ENCODE measurements at regions not wholly inside any gene's neighbourhood (a gene's known extent, or its start where the extent isn't known, plus 50 kb on each side); places are given as distances from the start of the nearest gene placed in this dataset.

- DNase-seq (ENCODE audit: low read depth), result no peak
- H3K4me3 ChIP-seq (ENCODE audit: low read depth, low read length), result no peak overlapping the region
- no peak for TF ChIP-seq MYC (IDR thresholded peaks at IDR 0.05; ENCODE audit: low read depth, low read length)
- no peak for TF ChIP-seq POLR2A (IDR thresholded peaks at IDR 0.05; ENCODE audit: extremely low read depth, insufficient read length)
- TF ChIP-seq CTCF (IDR thresholded peaks at IDR 0.05; ENCODE audit: low read depth, low read length), result no peak
- no peak for TF ChIP-seq MAX (IDR thresholded peaks at IDR 0.05; ENCODE audit: low read depth, low read length)
These were observed 98.0 kb downstream of the OXSM start for GRCh38 chr3:25887907-25888306.

GRCh38 chr3:25888892-25889524 lies 99.1 kb downstream of the OXSM start:
- TF ChIP-seq MAX (IDR thresholded peaks at IDR 0.05; ENCODE audit: low read depth, low read length), result no peak
- TF ChIP-seq CTCF (IDR thresholded peaks at IDR 0.05; ENCODE audit: low read depth, low read length), result no peak
- TF ChIP-seq POLR2A (IDR thresholded peaks at IDR 0.05; ENCODE audit: extremely low read depth, insufficient read length), result no peak
- TF ChIP-seq MYC (IDR thresholded peaks at IDR 0.05; ENCODE audit: low read depth, low read length), result no peak
- DNase-seq (ENCODE audit: low read depth), result no peak
- H3K4me3 ChIP-seq (ENCODE audit: low read depth, low read length), result no peak overlapping the region

- TF ChIP-seq MYC (IDR thresholded peaks at IDR 0.05; ENCODE audit: low read depth, low read length) (no peak), POLR2A (IDR thresholded peaks at IDR 0.05; ENCODE audit: extremely low read depth, insufficient read length) (no peak)
- no peak overlapping the region for H3K4me3 ChIP-seq (ENCODE audit: low read depth, low read length)
- no peak for DNase-seq (ENCODE audit: low read depth)
These were observed 99.6 kb downstream of the OXSM start for GRCh38 chr3:25889525-25889917.

GRCh38 chr3:25894101-25894500 lies 104.2 kb downstream of the OXSM start:
- no peak overlapping the region for H3K4me3 ChIP-seq (ENCODE audit: low read depth, low read length)
- TF ChIP-seq MYC (IDR thresholded peaks at IDR 0.05; ENCODE audit: low read depth, low read length) (no peak), POLR2A (IDR thresholded peaks at IDR 0.05; ENCODE audit: extremely low read depth, insufficient read length) (no peak), MAX (IDR thresholded peaks at IDR 0.05; ENCODE audit: low read depth, low read length) (no peak), CTCF (IDR thresholded peaks at IDR 0.05; ENCODE audit: low read depth, low read length) (no peak)
- no peak for DNase-seq (ENCODE audit: low read depth)

- no peak for DNase-seq (ENCODE audit: low read depth)
- TF ChIP-seq CTCF (IDR thresholded peaks at IDR 0.05; ENCODE audit: low read depth, low read length) (no peak), MAX (IDR thresholded peaks at IDR 0.05; ENCODE audit: low read depth, low read length) (no peak), POLR2A (IDR thresholded peaks at IDR 0.05; ENCODE audit: extremely low read depth, insufficient read length) (no peak), MYC (IDR thresholded peaks at IDR 0.05; ENCODE audit: low read depth, low read length) (no peak)
- no peak overlapping the region for H3K4me3 ChIP-seq (ENCODE audit: low read depth, low read length)
These were observed 105.1 kb downstream of the OXSM start for GRCh38 chr3:25895031-25895430.

- DNase-seq (ENCODE audit: low read depth), result no peak
- H3K4me3 ChIP-seq (ENCODE audit: low read depth, low read length), result no peak overlapping the region
- no peak for TF ChIP-seq CTCF (IDR thresholded peaks at IDR 0.05; ENCODE audit: low read depth, low read length)
- TF ChIP-seq MYC (IDR thresholded peaks at IDR 0.05; ENCODE audit: low read depth, low read length), result no peak
- TF ChIP-seq POLR2A (IDR thresholded peaks at IDR 0.05; ENCODE audit: extremely low read depth, insufficient read length), result no peak
- TF ChIP-seq MAX (IDR thresholded peaks at IDR 0.05; ENCODE audit: low read depth, low read length), result no peak
These were observed 105.6 kb downstream of the OXSM start for GRCh38 chr3:25895443-25895842.
